Epithelial cell of esophagus (primary cell): ENCODE measurements at regions not wholly inside any gene's neighbourhood (a gene's known extent, or its start where the extent isn't known, plus 50 kb on each side); places are given as distances from the start of the nearest gene placed in this dataset.

Experiments used
- DNase-seq: peaks from one replicate; pipeline ENCODE4 v3.0.0; 2010; ENCODE audit warnings: low read depth
- H3K4me3 ChIP-seq: 2 replicates; pipeline ENCODE4 v1.5.1; 2011; ENCODE audit warnings: mild to moderate bottlenecking, low read length, control low read depth
- CTCF ChIP-seq: IDR thresholded peaks from 2 replicates; pipeline ENCODE4 v1.5.1; 2011; ENCODE audit warnings: low read depth, mild to moderate bottlenecking, low read length, control low read depth, inconsistent platforms; ENCODE audit not compliant: insufficient read depth; ENCODE audit errors: missing control alignments

GRCh38 chrX:39438603-39439602 lies 637.6 kb downstream of the MID1IP1 start:
- no peak for TF ChIP-seq CTCF

GRCh38 chrX:39439906-39440798 lies 638.9 kb downstream of the MID1IP1 start:
- no peak for DNase-seq
- no peak for TF ChIP-seq CTCF
- H3K4me3 ChIP-seq, result no peak overlapping the region

More at GRCh38 chrX:39438603-39439602, 637.6 kb downstream of the MID1IP1 start:
- no peak for DNase-seq
- H3K4me3 ChIP-seq, result no peak overlapping the region

GRCh38 chrX:39440799-39441284 lies 639.6 kb downstream of the MID1IP1 start:
- no peak overlapping the region for H3K4me3 ChIP-seq
- no peak for TF ChIP-seq CTCF
- DNase-seq, result no peak

GRCh38 chrX:39442332-39442731 lies 641.1 kb downstream of the MID1IP1 start:
- no peak for TF ChIP-seq CTCF
- H3K4me3 ChIP-seq, result no peak overlapping the region
- no peak for DNase-seq

- no peak for TF ChIP-seq CTCF
- no peak for DNase-seq
- H3K4me3 ChIP-seq, result no peak overlapping the region
These were observed 642.0 kb downstream of the MID1IP1 start for GRCh38 chrX:39443240-39443639.

- TF ChIP-seq CTCF, result no peak
- H3K4me3 ChIP-seq, result no peak overlapping the region
- DNase-seq, result no peak
These were observed 644.1 kb downstream of the MID1IP1 start for GRCh38 chrX:39445336-39445735.
